SK-N-MC (cell line): ENCODE measurements at regions not wholly inside any gene's neighbourhood (a gene's known extent, or its start where the extent isn't known, plus 50 kb on each side); places are given as distances from the start of the nearest gene placed in this dataset.

ENCODE experiments used
- DNase-seq: peaks from one replicate; pipeline ENCODE4 v3.0.0-alpha.2; 2011; ENCODE audit warnings: low read depth, low spot score
- H3K27ac ChIP-seq: fragments of 200-600 bp; sonication (generic); 2 replicates; pipeline ENCODE4 v1.5.1; 2016; ENCODE audit warnings: mixed run types
- H3K36me3 ChIP-seq: fragments of 200-600 bp; sonication (generic); 2 replicates; pipeline ENCODE4 v1.6.1; 2017; ENCODE audit warnings: antibody characterized with exemption, low read length, mixed read lengths; ENCODE audit not compliant: insufficient read depth
- H3K4me3 ChIP-seq: fragments of 200-600 bp; sonication (generic); 2 replicates; pipeline ENCODE4 v1.5.1; 2016
- H3K9ac ChIP-seq: fragments of 200-600 bp; sonication (generic); 2 replicates; pipeline ENCODE4 v1.8.0; 2017; ENCODE audit warnings: mixed run types, mixed read lengths; ENCODE audit not compliant: insufficient read length
- H3K9me3 ChIP-seq: fragments of 200-600 bp; sonication (generic); 2 replicates; pipeline ENCODE4 v1.6.1; 2017; ENCODE audit warnings: low read depth, mild to moderate bottlenecking, antibody characterized with exemption, low read length, moderate library complexity, mixed read lengths
- EZH2 ChIP-seq: fragments of 200-600 bp; sonication (generic); IDR thresholded peaks from one replicate; pipeline ENCODE4 v1.6.1; 2017; ENCODE audit warnings: antibody characterized with exemption
- FOXP2 ChIP-seq: optimal IDR thresholded peaks from 2 replicates; pipeline ENCODE3; 2011; ENCODE audit warnings: mild to moderate bottlenecking, moderate library complexity; ENCODE audit not compliant: insufficient read depth; ENCODE audit errors: extremely low read length, control extremely low read depth
- POLR2AphosphoS5 ChIP-seq: IDR thresholded peaks from 2 replicates; pipeline ENCODE4 v1.6.1; 2012; ENCODE audit warnings: mild to moderate bottlenecking, low read depth, low read length, borderline replicate concordance

- DNase-seq, result no peak
- H3K9ac ChIP-seq, result no peak overlapping the region
- TF ChIP-seq FOXP2 (no peak), EZH2 (no peak), POLR2AphosphoS5 (no peak)
- H3K4me3 ChIP-seq, result no peak overlapping the region
- no peaks in the 10 kb centered on the region for H3K36me3 ChIP-seq
- H3K9me3 ChIP-seq, result no peaks in the 10 kb centered on the region
- no peak overlapping the region for H3K27ac ChIP-seq
These were observed 224.8 kb downstream of the LMO4 start for GRCh38 chr1:87553511-87553910.

- DNase-seq, result no peak
- no peaks in the 10 kb centered on the region for H3K36me3 ChIP-seq
These were observed 226.7 kb downstream of the LMO4 start for GRCh38 chr1:87555366-87555765.

DNA sequence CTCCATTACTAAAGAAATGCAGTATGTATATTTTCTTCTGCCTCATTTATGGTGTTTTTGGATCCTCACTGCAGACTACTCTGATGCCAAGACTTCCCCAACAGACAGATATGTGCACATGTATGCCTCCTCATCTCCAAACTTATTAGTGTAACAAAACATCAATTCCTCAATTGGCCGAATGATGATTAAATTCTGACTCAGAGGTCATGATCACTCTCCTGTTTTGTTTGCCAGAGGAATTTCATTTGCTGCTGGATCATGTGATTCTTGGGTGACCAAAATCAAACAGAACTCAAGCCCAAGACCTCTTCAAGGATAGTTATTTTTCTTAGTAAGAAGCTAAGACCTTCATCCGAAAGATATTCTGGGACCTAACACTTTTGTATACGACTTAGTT lies 227.6 kb downstream of the LMO4 start:
- Histone ChIP-seq H3K36me3 (no peaks in the 10 kb centered on the region), H3K27ac (no peak overlapping the region), H3K9ac (no peak overlapping the region), H3K4me3 (no peak overlapping the region), H3K9me3 (no peaks in the 10 kb centered on the region)
- TF ChIP-seq FOXP2 (no peak), POLR2AphosphoS5 (no peak), EZH2 (no peak)
- DNase-seq, result no peak

More at GRCh38 chr1:87555366-87555765, 226.7 kb downstream of the LMO4 start:
- Histone ChIP-seq H3K4me3 (no peak overlapping the region), H3K9ac (no peak overlapping the region), H3K9me3 (no peaks in the 10 kb centered on the region), H3K27ac (no peak overlapping the region)
- TF ChIP-seq POLR2AphosphoS5 (no peak), EZH2 (no peak), FOXP2 (no peak)

DNA sequence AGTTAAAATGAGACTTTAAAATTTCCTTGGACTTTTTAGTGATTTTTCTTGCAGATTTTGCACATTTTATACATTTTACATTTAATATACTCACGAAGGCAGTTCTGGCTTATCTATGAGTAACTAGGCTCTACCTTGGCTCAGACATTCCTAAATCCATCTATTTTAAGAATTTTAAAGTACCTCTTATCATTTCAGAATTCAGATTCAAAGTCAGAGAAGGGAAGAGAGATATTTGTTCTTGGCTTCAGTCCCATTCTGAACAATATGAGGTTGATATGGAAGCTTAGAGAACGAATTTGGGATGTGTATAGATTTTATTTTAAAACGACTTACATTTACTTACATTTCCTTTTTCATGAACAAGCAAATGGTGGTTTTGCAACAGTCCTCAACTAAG lies 230.2 kb downstream of the LMO4 start:
- no peak for DNase-seq
- Histone ChIP-seq H3K36me3 (no peaks in the 10 kb centered on the region), H3K27ac (no peak overlapping the region), H3K9ac (no peak overlapping the region), H3K4me3 (no peak overlapping the region), H3K9me3 (no peaks in the 10 kb centered on the region)
- no peak for TF ChIP-seq POLR2AphosphoS5
- TF ChIP-seq EZH2, result no peak
- TF ChIP-seq FOXP2, result no peak

- no peak for DNase-seq
- Histone ChIP-seq H3K9me3 (no peaks in the 10 kb centered on the region), H3K9ac (no peak overlapping the region), H3K4me3 (no peak overlapping the region), H3K36me3 (no peaks in the 10 kb centered on the region), H3K27ac (no peak overlapping the region)
- TF ChIP-seq EZH2 (no peak), FOXP2 (no peak), POLR2AphosphoS5 (no peak)
These were observed 231.5 kb downstream of the LMO4 start for GRCh38 chr1:87560137-87560536.

- H3K36me3 ChIP-seq, result no peaks in the 10 kb centered on the region
- DNase-seq, result no peak
- H3K4me3 ChIP-seq, result no peak overlapping the region
- H3K27ac ChIP-seq, result no peak overlapping the region
- no peak overlapping the region for H3K9ac ChIP-seq
- no peaks in the 10 kb centered on the region for H3K9me3 ChIP-seq
- no peak for TF ChIP-seq EZH2
- TF ChIP-seq FOXP2, result no peak
These were observed 232.1 kb downstream of the LMO4 start for GRCh38 chr1:87560601-87561360.

- Histone ChIP-seq H3K36me3 (no peaks in the 10 kb centered on the region), H3K9me3 (no peaks in the 10 kb centered on the region), H3K27ac (no peak overlapping the region), H3K9ac (no peak overlapping the region), H3K4me3 (no peak overlapping the region)
- TF ChIP-seq EZH2 (no peak), POLR2AphosphoS5 (no peak), FOXP2 (no peak)
- no peak for DNase-seq
These were observed 234.5 kb downstream of the LMO4 start for GRCh38 chr1:87563211-87563610.

DNA sequence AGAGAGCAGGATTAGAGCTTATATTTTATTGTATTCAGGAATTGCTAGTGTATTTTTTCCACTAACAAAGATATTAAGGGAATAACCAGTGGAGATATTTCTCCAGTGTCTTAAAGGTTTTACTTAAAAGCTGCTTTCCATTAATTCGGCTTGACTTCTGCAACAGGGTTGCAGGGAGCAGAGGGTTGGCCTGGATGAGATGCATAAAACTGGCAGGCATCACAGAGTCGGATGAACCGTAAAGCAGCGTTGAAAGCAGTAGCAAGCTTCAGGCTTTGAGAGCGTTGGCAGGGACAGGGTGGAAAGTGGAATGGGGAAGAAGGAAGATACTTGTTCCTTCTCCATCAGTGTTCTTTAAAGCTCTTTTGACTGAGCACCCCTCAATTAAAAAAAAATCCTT lies 237.2 kb downstream of the LMO4 start:
- H3K9ac ChIP-seq, result no peak overlapping the region
- no peak for TF ChIP-seq EZH2
- TF ChIP-seq POLR2AphosphoS5, result no peak
- TF ChIP-seq FOXP2, result no peak
- no peak overlapping the region for H3K4me3 ChIP-seq
- DNase-seq, result no peak
- H3K9me3 ChIP-seq, result no peaks in the 10 kb centered on the region
- H3K27ac ChIP-seq, result no peak overlapping the region
- H3K36me3 ChIP-seq, result no peaks in the 10 kb centered on the region

GRCh38 chr1:87568005-87568404 lies 239.3 kb downstream of the LMO4 start:
- Histone ChIP-seq H3K9ac (no peak overlapping the region), H3K27ac (no peak overlapping the region), H3K9me3 (no peaks in the 10 kb centered on the region), H3K36me3 (no peaks in the 10 kb centered on the region), H3K4me3 (no peak overlapping the region)
- TF ChIP-seq POLR2AphosphoS5, result no peak
- TF ChIP-seq EZH2, result no peak
- no peak for TF ChIP-seq FOXP2
- DNase-seq, result no peak
